ENCODE measurements at regions not wholly inside any gene's neighbourhood (a gene's known extent, or its start where the extent isn't known, plus 50 kb on each side); places are given as distances from the start of the nearest gene placed in this dataset.
A peak's percentile ranks its signal among the peaks of the same experiment; 100 is the strongest.

DNA sequence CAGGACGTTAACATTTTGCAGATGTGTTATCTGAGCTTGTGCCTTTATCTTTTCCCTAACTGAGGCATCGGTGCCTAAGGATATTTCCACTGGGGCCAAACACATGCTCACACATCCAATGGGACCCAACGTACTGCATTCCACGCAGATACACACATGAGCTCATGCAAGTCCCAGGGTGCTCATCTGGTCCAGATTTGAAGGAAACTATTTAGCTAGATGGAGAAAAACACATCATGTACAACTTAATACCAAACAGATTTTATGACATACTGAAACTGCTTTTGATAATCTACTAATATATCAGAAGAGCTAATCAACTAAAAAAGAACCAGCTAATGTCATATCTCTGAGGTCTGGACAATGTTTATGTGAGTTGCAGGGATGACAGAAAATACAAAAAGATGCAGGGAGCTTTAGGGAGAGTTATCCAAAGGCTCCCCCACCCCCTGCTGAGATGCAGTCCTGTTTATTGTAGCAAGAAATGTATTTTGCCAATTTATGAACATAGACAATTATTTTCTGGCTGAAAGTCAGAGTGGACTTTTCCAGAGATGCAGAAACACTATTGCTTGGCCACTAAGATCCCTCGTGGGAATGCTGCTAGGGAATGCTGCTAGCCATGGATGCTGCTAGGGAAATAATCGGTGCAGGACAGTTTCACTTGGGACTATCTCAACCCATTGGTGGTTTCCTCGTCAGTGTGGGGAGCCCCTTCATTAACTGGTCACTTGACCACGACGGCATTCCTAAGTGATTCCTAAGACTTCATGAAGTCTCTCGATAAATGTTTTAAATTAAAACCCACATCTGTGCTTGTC lies 172.8 kb downstream of the SMIM20 start:
- H3K36me3 ChIP-seq (ENCODE audit: control insufficient read depth, insufficient read depth, low read length), result no peaks in the 10 kb centered on the region
- peaks cover 27 to 52% of the 10 kb centered on the region in 2 donors for H3K27me3 Mint-ChIP-seq (ENCODE audit: low read depth in 2 of 2)
- no peaks in the 10 kb centered on the region for H3K27me3 ChIP-seq (ENCODE audit: control insufficient read depth, insufficient read depth, low read length)
- H3K9me3 ChIP-seq (ENCODE audit: control insufficient read depth, insufficient read depth, low read length), result no peaks in the 10 kb centered on the region
- ATAC-seq (no peak), DNase-seq (no peak)
- TF ChIP-seq, protein P1, sequence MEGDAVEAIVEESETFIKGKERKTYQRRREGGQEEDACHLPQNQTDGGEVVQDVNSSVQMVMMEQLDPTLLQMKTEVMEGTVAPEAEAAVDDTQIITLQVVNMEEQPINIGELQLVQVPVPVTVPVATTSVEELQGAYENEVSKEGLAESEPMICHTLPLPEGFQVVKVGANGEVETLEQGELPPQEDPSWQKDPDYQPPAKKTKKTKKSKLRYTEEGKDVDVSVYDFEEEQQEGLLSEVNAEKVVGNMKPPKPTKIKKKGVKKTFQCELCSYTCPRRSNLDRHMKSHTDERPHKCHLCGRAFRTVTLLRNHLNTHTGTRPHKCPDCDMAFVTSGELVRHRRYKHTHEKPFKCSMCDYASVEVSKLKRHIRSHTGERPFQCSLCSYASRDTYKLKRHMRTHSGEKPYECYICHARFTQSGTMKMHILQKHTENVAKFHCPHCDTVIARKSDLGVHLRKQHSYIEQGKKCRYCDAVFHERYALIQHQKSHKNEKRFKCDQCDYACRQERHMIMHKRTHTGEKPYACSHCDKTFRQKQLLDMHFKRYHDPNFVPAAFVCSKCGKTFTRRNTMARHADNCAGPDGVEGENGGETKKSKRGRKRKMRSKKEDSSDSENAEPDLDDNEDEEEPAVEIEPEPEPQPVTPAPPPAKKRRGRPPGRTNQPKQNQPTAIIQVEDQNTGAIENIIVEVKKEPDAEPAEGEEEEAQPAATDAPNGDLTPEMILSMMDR (IDR thresholded peaks at IDR 0.05), result no peak
- H3K4me3 ChIP-seq (ENCODE audit: low read length), result no peak overlapping the region
- peaks cover 5 to 14% of the 10 kb centered on the region in 2 donors for H3K4me1 Mint-ChIP-seq
- H3K4me1 ChIP-seq (ENCODE audit: control insufficient read depth, insufficient read depth, low read length), result peaks cover 7% of the 10 kb centered on the region
- no peak overlapping the region for H3K27ac Mint-ChIP-seq
- H3K27ac ChIP-seq (ENCODE audit: low read length), result no peak overlapping the region
- intact Hi-C loops (cut with micrococcal nuclease), result no loop called here
- 91% methylated on average over 10 of the region's 10 CpGs for WGBS (ENCODE audit: insufficient coverage)
- H3K36me3 Mint-ChIP-seq, result peaks cover 14% of the 10 kb centered on the region
- no peak overlapping the region for H3K4me3 Mint-ChIP-seq
- H3K9me3 Mint-ChIP-seq, result peaks cover 3 to 4% of the 10 kb centered on the region in 2 donors

DNA sequence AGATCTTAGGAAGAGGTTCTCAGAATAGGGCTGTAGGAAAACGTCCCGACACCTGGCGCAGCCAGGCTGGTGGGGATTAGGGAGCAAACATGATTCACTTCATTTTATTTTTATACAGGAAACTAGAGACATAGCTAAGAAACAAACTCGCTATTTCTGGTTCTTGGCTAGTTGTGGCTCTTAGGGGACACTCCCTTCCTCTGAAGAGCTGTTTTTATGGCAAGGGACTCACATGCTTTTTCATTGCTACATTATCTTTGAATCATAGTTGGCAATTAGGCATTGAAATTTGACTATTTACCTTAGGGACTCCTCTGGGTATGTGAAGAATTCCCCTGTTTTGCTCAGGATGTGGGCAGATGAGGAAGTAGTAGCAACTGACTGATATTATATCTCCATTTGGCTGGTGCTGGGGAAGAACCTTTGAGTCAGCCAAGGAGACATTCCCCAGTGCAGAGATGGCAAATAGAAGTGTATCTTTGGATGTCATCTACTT lies 174.5 kb downstream of the SMIM20 start:
- DNase-seq, result peak in 1 of 2 donors; percentile 62
- 0% methylated on average over 2 of the region's 4 CpGs for WGBS (ENCODE audit: insufficient coverage)
- peaks cover 0 to 9% of the 10 kb centered on the region in 2 donors for H3K4me1 Mint-ChIP-seq
- H3K27ac ChIP-seq (ENCODE audit: low read length), result no peak overlapping the region
- H3K4me1 ChIP-seq (ENCODE audit: control insufficient read depth, insufficient read depth, low read length), result peaks cover 7% of the 10 kb centered on the region
- H3K4me3 ChIP-seq (ENCODE audit: low read length), result no peak overlapping the region
- H3K27ac Mint-ChIP-seq, result no peak overlapping the region
- no peaks in the 10 kb centered on the region for H3K36me3 ChIP-seq (ENCODE audit: control insufficient read depth, insufficient read depth, low read length)
- no peaks in the 10 kb centered on the region for H3K27me3 ChIP-seq (ENCODE audit: control insufficient read depth, insufficient read depth, low read length)
- no peak overlapping the region for H3K4me3 Mint-ChIP-seq
- intact Hi-C loops (cut with micrococcal nuclease), result no loop called here
- TF ChIP-seq, protein P1 (IDR thresholded peaks at IDR 0.05), result no peak
- no peaks in the 10 kb centered on the region for H3K9me3 ChIP-seq (ENCODE audit: control insufficient read depth, insufficient read depth, low read length)
- peak; percentile 29 to 55 (median 48) for ATAC-seq
- H3K9me3 Mint-ChIP-seq, result peaks cover 3 to 4% of the 10 kb centered on the region in 2 donors
- peaks cover 14% of the 10 kb centered on the region for H3K36me3 Mint-ChIP-seq
- H3K27me3 Mint-ChIP-seq (ENCODE audit: low read depth in 2 of 2), result peaks cover 22 to 47% of the 10 kb centered on the region in 2 donors

GRCh38 chr4:26093551-26093950 lies 179.5 kb downstream of the SMIM20 start:
- no peaks in the 10 kb centered on the region for H3K27me3 ChIP-seq (ENCODE audit: control insufficient read depth, insufficient read depth, low read length)
- TF ChIP-seq, protein P1 (IDR thresholded peaks at IDR 0.05), result no peak
- no peak overlapping the region for H3K4me3 ChIP-seq (ENCODE audit: low read length)
- no peaks in the 10 kb centered on the region for H3K36me3 ChIP-seq (ENCODE audit: control insufficient read depth, insufficient read depth, low read length)
- intact Hi-C loops (cut with micrococcal nuclease), result no loop called here
- no peak overlapping the region for H3K27ac Mint-ChIP-seq
- peaks cover 0 to 3% of the 10 kb centered on the region in 2 donors for H3K4me1 Mint-ChIP-seq
- peaks cover 2% of the 10 kb centered on the region for H3K9me3 ChIP-seq (ENCODE audit: control insufficient read depth, insufficient read depth, low read length)
- peaks cover 3 to 4% of the 10 kb centered on the region in 2 donors for H3K9me3 Mint-ChIP-seq
- peak in 1 of 2 donors; percentile 11 for DNase-seq
- H3K4me1 ChIP-seq (ENCODE audit: control insufficient read depth, insufficient read depth, low read length), result peaks cover 3% of the 10 kb centered on the region
- no peak overlapping the region for H3K27ac ChIP-seq (ENCODE audit: low read length)
- peaks cover 14% of the 10 kb centered on the region for H3K36me3 Mint-ChIP-seq
- WGBS (ENCODE audit: insufficient coverage), result 56% methylated on average over 3 of the region's 3 CpGs
- no peak overlapping the region for H3K4me3 Mint-ChIP-seq
- ATAC-seq, result no peak
- peaks cover 22 to 41% of the 10 kb centered on the region in 2 donors for H3K27me3 Mint-ChIP-seq (ENCODE audit: low read depth in 2 of 2)

All from natural killer cell (primary cell).